HepG2 (cell line): ENCODE measurements at regions not wholly inside any gene's neighbourhood (a gene's known extent, or its start where the extent isn't known, plus 50 kb on each side); places are given as distances from the start of the nearest gene placed in this dataset.
"Not testable (repeated sequence)": the region's sequence is repeated elsewhere in the genome, so short reads cannot be mapped to it uniquely, and the experiment has no call there.

Experiments used
- ATAC-seq: fragments of 200-7000 bp; cut with Tn5 transposase; 3 replicates; pipeline ENCODE4 v1.9.1; 2020; ENCODE audit warnings: mild to moderate bottlenecking, moderate library complexity
- BruUV-seq: library from RNA; stranded (reverse); fragments of 400-500 nt; replicated peaks from 2 replicates; lab custom pipeline; 2021; lab: Mats Ljungman, UMichigan
- CTCF ChIA-PET: fragments of 300-600 bp; formaldehyde crosslinking; extraction: SDS; loops from one replicate; lab custom pipeline; 2021; ENCODE audit warnings: low total read pairs, inconsistent platforms, low intra/inter-chr PET ratio; lab: Yijun Ruan, JAX
- POLR2A ChIA-PET: fragments of 350-600 bp; sonication (Branson Sonifier 250); formaldehyde crosslinking; loops from one replicate; lab custom pipeline; 2020; ENCODE audit warnings: antibody characterized with exemption, inconsistent platforms; lab: Yijun Ruan, JAX
- DNase-seq: peaks from one replicate; pipeline ENCODE4 v3.0.0-alpha.2; 2015; ENCODE audit warnings: low spot score
- FAIRE-seq: peaks from 3 replicates; lab custom pipeline; 2011; peaks lifted over from hg19 to GRCh38; lab: Jason Lieb, UNC
- H2AFZ ChIP-seq: one replicate; pipeline ENCODE4 v1.6.1; 2011; ENCODE audit warnings: low read length, inconsistent platforms
- H3K27ac ChIP-seq: fragments of 300-600 bp; 3 replicates; pipeline ENCODE4 v1.8.0; 2011; ENCODE audit warnings: mixed run types, mild to moderate bottlenecking, mixed read lengths, low read length, inconsistent platforms; ENCODE audit not compliant: insufficient read depth; ENCODE audit errors: extremely low read length
- H3K27me3 ChIP-seq, 2 experiments: fragments of 200-600 bp in 1 of 2; 2 replicates in 1 of 2; 3 replicates in 1 of 2; pipeline versions ENCODE4 v1.6.0 to v1.8.0; 2011; ENCODE audit warnings: low read length in 2 of 2, mild to moderate bottlenecking in 2 of 2, moderate library complexity in 2 of 2, inconsistent platforms in 1 of 2; ENCODE audit not compliant: insufficient read depth in 2 of 2, control insufficient read depth in 1 of 2
- H3K36me3 ChIP-seq, 2 experiments: fragments of 200-600 bp in 1 of 2; replicated peaks in 1 of 2; 2 replicates in 1 of 2; 3 replicates in 1 of 2; pipeline versions ENCODE4 v1.5.1 to v1.8.0; 2011; ENCODE audit warnings: low read length in 2 of 2, inconsistent platforms in 1 of 2; ENCODE audit not compliant: insufficient read depth in 2 of 2, control insufficient read depth in 1 of 2
- H3K4me1 ChIP-seq: 2 replicates; pipeline ENCODE4 v1.5.1; 2012; ENCODE audit warnings: low read length, inconsistent platforms; ENCODE audit not compliant: insufficient read depth
- H3K4me2 ChIP-seq: 2 replicates; pipeline ENCODE4 v1.6.0; 2011; ENCODE audit warnings: low read depth, low read length, inconsistent platforms
- H3K4me3 ChIP-seq, 3 experiments: fragments of 200-600 bp in 1 of 3; sonication (generic), shearing (Covaris generic) in 1 of 3; replicated peaks in 1 of 3; 2 replicates each; pipeline ENCODE4 v1.5.1; 2011 to 2016; ENCODE audit warnings: low read length in 3 of 3, inconsistent platforms in 2 of 3, low read depth in 2 of 3, mild to moderate bottlenecking in 2 of 3, control low read depth in 1 of 3, mixed read lengths in 1 of 3; ENCODE audit not compliant: insufficient read depth in 1 of 3
- H3K79me2 ChIP-seq: one replicate; pipeline ENCODE4 v1.6.1; 2011; ENCODE audit warnings: low read length, inconsistent platforms; ENCODE audit not compliant: insufficient read depth
- H3K9ac ChIP-seq: 2 replicates; pipeline ENCODE4 v1.6.0; 2011; ENCODE audit warnings: mild to moderate bottlenecking, low read depth, low read length, inconsistent platforms; ENCODE audit not compliant: insufficient read depth
- H3K9me3 ChIP-seq: 2 replicates; pipeline ENCODE4 v1.5.1; 2012; ENCODE audit warnings: mild to moderate bottlenecking, low read length
- H4K20me1 ChIP-seq: 2 replicates; pipeline ENCODE4 v1.6.0; 2011; ENCODE audit warnings: inconsistent platforms, mild to moderate bottlenecking, low read length, moderate library complexity; ENCODE audit not compliant: insufficient read depth
- HNRNPUL1 ChIP-seq: fragments of 200-400 bp; formaldehyde crosslinking; IDR thresholded peaks from 2 replicates; pipeline ENCODE4 v1.6.1; 2017; ENCODE audit warnings: low read depth, mild to moderate bottlenecking, low read length, moderate library complexity
- STAG1 ChIP-seq: sonication (generic); formaldehyde crosslinking; IDR thresholded peaks from 2 replicates; pipeline ENCODE4 v1.4.0; 2020; ENCODE audit warnings: missing genetic modification reagents
- ZNF792 ChIP-seq: IDR thresholded peaks from 2 replicates; pipeline ENCODE4 v1.6.1; 2016
- whole genome bisulfite sequencing: methylation state at CpG from one replicate; pipeline ENCODE4 v1.1.6; 2017; ENCODE audit warnings: low lambda C conversion rate; 5-methylcytosine and 5-hydroxymethylcytosine counted together
- in situ Hi-C: cut with HindIII; loops from 2 replicates; pipeline ENCODE4 v1.10.0; 2017; ENCODE audit warnings: low pct_unique_long_range_greater_than_20kb; ENCODE audit not compliant: extremely low pct_ligation_motif_present
- intact Hi-C: fragments of 100-400 bp; cut with micrococcal nuclease; formaldehyde crosslinking; loops from one replicate; pipeline ENCODE4 v1.10.0; 2022; ENCODE audit not compliant: unreplicated experiment
- TF ChIP-seq, protein P1 (sequence below): sonication (generic); formaldehyde crosslinking; IDR thresholded peaks from 2 replicates; pipeline ENCODE4 v1.5.0; 2020; ENCODE audit warnings: mild to moderate bottlenecking, missing genetic modification reagents, moderate library complexity
- TF ChIP-seq, protein P2 (sequence below): IDR thresholded peaks from 2 replicates; pipeline ENCODE4 v1.6.1; 2016; ENCODE audit warnings: mild to moderate bottlenecking

DNA sequence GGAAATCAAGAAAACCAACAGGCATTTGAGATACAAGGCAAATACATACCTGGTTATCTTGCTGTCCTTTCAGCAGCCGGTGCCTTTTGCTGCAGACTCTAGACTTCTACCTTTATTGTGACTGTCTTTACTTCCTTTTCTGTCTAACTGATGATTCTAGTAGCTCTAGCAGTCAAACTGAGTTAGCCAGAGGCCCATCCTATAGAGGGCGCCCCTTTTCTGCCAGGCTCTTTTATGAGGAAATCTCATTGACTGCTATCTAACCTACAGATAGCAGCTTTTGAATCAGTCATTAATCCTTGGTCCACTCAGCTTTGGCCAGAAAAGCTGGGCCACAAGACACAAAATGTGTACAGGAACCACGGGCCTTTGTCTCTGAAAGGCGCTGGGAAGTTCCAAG is 87.5 kb upstream of the WSB1 start:
- H3K4me3 ChIP-seq, result no peak overlapping the region
- H3K9me3 ChIP-seq, result no peaks in the 10 kb centered on the region
- FAIRE-seq (no peak), ATAC-seq (no peak; the same call in 2 of the 3 replicates), DNase-seq (peak; percentile 8)
- H3K27ac ChIP-seq, result no peak overlapping the region
- ChIA-PET POLR2A (no interaction called here), CTCF (no interaction called here)
- no peaks in the 10 kb centered on the region for H3K4me1 ChIP-seq
- no peak overlapping the region for H3K4me2 ChIP-seq
- no TSS peak for BruUV-seq
- intact Hi-C loops (no loop called here), in situ Hi-C loops (no loop called here)
- H4K20me1 ChIP-seq, result no peaks in the 10 kb centered on the region
- TF ChIP-seq HNRNPUL1, result no peak
- peak; percentile 15; the same call in 1 of the 2 replicates for TF ChIP-seq STAG1 (CRISPR knock-in tag)
- TF ChIP-seq, protein P1, sequence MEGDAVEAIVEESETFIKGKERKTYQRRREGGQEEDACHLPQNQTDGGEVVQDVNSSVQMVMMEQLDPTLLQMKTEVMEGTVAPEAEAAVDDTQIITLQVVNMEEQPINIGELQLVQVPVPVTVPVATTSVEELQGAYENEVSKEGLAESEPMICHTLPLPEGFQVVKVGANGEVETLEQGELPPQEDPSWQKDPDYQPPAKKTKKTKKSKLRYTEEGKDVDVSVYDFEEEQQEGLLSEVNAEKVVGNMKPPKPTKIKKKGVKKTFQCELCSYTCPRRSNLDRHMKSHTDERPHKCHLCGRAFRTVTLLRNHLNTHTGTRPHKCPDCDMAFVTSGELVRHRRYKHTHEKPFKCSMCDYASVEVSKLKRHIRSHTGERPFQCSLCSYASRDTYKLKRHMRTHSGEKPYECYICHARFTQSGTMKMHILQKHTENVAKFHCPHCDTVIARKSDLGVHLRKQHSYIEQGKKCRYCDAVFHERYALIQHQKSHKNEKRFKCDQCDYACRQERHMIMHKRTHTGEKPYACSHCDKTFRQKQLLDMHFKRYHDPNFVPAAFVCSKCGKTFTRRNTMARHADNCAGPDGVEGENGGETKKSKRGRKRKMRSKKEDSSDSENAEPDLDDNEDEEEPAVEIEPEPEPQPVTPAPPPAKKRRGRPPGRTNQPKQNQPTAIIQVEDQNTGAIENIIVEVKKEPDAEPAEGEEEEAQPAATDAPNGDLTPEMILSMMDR, result peak; percentile 22; the same call in 1 of the 2 replicates
- no peaks in the 10 kb centered on the region for H3K79me2 ChIP-seq
- WGBS, result 11% methylated on average over 4 of the region's 4 CpGs
- no peak overlapping the region for H2AFZ ChIP-seq
- H3K36me3 ChIP-seq, result no peaks in the 10 kb centered on the region
- no peak overlapping the region for H3K9ac ChIP-seq
- no peaks in the 10 kb centered on the region for H3K27me3 ChIP-seq

DNA sequence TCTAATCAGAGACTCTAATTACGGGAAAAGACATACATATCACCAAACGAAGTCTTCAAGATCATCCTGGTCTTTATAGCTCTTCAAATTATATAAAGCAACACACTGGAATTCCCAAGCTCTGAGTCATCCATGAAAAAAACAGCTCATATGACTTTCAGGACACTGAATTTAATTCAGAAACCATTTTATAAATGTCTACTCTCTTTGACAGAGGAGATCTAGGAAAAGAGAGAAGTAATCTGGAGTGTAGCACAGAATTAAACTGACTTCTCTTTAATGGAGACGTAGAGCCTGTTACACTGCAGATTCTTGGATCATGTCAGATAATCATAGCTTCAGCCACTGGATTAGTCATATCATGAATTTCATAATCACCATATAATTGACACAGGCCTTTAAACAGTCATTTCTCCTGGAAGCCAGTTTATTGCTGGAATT is 86.8 kb upstream of the WSB1 start:
- H3K9me3 ChIP-seq, result no peaks in the 10 kb centered on the region
- FAIRE-seq (no peak), ATAC-seq (no peak), DNase-seq (no peak)
- intact Hi-C loops (no loop called here), in situ Hi-C loops (no loop called here)
- 26% methylated on average over 3 of the region's 3 CpGs for WGBS
- no peaks in the 10 kb centered on the region for H4K20me1 ChIP-seq
- no peak overlapping the region for H3K4me2 ChIP-seq
- no peaks in the 10 kb centered on the region for H3K27me3 ChIP-seq
- ChIA-PET CTCF (no interaction called here), POLR2A (no interaction called here)
- no peak overlapping the region for H3K9ac ChIP-seq
- H3K4me1 ChIP-seq, result no peaks in the 10 kb centered on the region
- no peak overlapping the region for H3K4me3 ChIP-seq
- no peak overlapping the region for H2AFZ ChIP-seq
- TF ChIP-seq, protein P2, sequence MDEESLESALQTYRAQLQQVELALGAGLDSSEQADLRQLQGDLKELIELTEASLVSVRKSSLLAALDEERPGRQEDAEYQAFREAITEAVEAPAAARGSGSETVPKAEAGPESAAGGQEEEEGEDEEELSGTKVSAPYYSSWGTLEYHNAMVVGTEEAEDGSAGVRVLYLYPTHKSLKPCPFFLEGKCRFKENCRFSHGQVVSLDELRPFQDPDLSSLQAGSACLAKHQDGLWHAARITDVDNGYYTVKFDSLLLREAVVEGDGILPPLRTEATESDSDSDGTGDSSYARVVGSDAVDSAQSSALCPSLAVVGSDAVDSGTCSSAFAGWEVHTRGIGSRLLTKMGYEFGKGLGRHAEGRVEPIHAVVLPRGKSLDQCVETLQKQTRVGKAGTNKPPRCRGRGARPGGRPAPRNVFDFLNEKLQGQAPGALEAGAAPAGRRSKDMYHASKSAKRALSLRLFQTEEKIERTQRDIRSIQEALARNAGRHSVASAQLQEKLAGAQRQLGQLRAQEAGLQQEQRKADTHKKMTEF (CRISPR knock-in tag), result no peak
- no peak for TF ChIP-seq ZNF792 (CRISPR knock-in tag)
- no peaks in the 10 kb centered on the region for H3K36me3 ChIP-seq
- no peak overlapping the region for H3K27ac ChIP-seq
- no TSS peak for BruUV-seq
- H3K79me2 ChIP-seq, result no peaks in the 10 kb centered on the region

DNA sequence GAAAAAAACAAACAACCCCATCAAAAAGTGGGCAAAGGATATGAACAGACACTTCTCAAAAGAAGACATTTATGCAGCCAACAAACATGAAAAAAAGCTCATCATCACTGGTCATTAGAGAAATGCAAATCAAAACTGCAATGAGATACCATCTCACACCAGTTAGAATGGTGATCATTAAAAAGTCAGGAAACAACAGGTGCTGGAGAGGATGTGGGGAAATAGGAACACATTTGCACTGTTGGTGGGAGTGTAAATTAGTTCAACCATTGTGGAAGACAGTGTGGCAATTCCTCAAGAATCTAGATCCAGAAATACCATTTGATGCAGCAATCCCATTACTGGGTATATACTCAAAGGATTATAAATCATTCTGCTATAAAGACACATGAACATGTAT is 85.5 kb upstream of the WSB1 start:
- in situ Hi-C loops, H2AFZ ChIP-seq, ATAC-seq, intact Hi-C loops, H3K36me3 ChIP-seq, H3K9me3 ChIP-seq, H4K20me1 ChIP-seq, H3K27me3 ChIP-seq, H3K4me3 ChIP-seq, H3K4me2 ChIP-seq, H3K9ac ChIP-seq, POLR2A ChIA-PET, H3K79me2 ChIP-seq, FAIRE-seq, CTCF ChIA-PET, H3K27ac ChIP-seq, BruUV-seq, DNase-seq, H3K4me1 ChIP-seq: not testable (repeated sequence)
